Smooth muscle cell (in vitro differentiated cells): ENCODE measurements at regions not wholly inside any gene's neighbourhood (a gene's known extent, or its start where the extent isn't known, plus 50 kb on each side); places are given as distances from the start of the nearest gene placed in this dataset.

Source experiments
- DNase-seq: peaks from one replicate; lab custom pipeline; 2025; ENCODE audit not compliant: unreplicated experiment; lab: John Stamatoyannopoulos, UW
- H2AFZ ChIP-seq: fragments of 200-600 bp; sonication (generic); 2 replicates; pipeline ENCODE4 v1.6.0; 2016; ENCODE audit warnings: antibody characterized with exemption, low read depth, mild to moderate bottlenecking
- H3F3A ChIP-seq: fragments of 200-600 bp; sonication (generic); 2 replicates; pipeline ENCODE4 v1.6.0; 2017; ENCODE audit warnings: antibody characterized with exemption, low read depth
- H3K27ac ChIP-seq: fragments of 200-600 bp; sonication (generic); 2 replicates; pipeline ENCODE4 v1.5.1; 2016; ENCODE audit warnings: low read depth, mild to moderate bottlenecking
- H3K27me3 ChIP-seq: fragments of 200-600 bp; sonication (generic); 2 replicates; pipeline ENCODE4 v1.6.1; 2016; ENCODE audit warnings: low read depth, mild to moderate bottlenecking
- H3K36me3 ChIP-seq: fragments of 200-600 bp; sonication (generic); 2 replicates; pipeline ENCODE4 v1.5.1; 2016; ENCODE audit warnings: low read depth
- H3K4me1 ChIP-seq: fragments of 200-600 bp; sonication (generic); 2 replicates; pipeline ENCODE4 v1.5.1; 2016; ENCODE audit warnings: low read depth
- H3K4me2 ChIP-seq: fragments of 200-600 bp; sonication (generic); 2 replicates; pipeline ENCODE4 v1.6.0; 2016; ENCODE audit warnings: mild to moderate bottlenecking
- H3K4me3 ChIP-seq: fragments of 200-600 bp; sonication (generic); 2 replicates; pipeline ENCODE4 v1.5.1; 2016; ENCODE audit warnings: mild to moderate bottlenecking
- H3K79me2 ChIP-seq: fragments of 200-600 bp; sonication (generic); 2 replicates; pipeline ENCODE4 v1.6.0; 2016; ENCODE audit warnings: low read depth, mild to moderate bottlenecking
- H3K9ac ChIP-seq: fragments of 200-600 bp; sonication (generic); 2 replicates; pipeline ENCODE4 v1.6.0; 2016; ENCODE audit warnings: low read depth
- H3K9me3 ChIP-seq: fragments of 200-600 bp; sonication (generic); replicated peaks from 2 replicates; pipeline ENCODE4 v1.5.1; 2016; ENCODE audit warnings: low read depth
- H4K20me1 ChIP-seq: fragments of 200-600 bp; sonication (generic); 2 replicates; pipeline ENCODE4 v1.6.0; 2016; ENCODE audit warnings: low read depth
- CTCF ChIP-seq: fragments of 200-600 bp; sonication (generic); IDR thresholded peaks from 2 replicates; pipeline ENCODE4 v1.5.1; 2017; ENCODE audit warnings: borderline replicate concordance, mild to moderate bottlenecking, antibody characterized with exemption; ENCODE audit not compliant: insufficient read depth, poor library complexity, severe bottlenecking
- WGBS: methylation state at CpG from one replicate; pipeline ENCODE4 v1.1.7; 2016; ENCODE audit warnings: low lambda C conversion rate; 5-methylcytosine and 5-hydroxymethylcytosine counted together

GRCh38 chr2:236820763-236821344 lies 251.2 kb downstream of the ACKR3 start:
- no peaks in the 10 kb centered on the region for H3K9me3 ChIP-seq
- H3K9ac ChIP-seq: no peak overlapping the region
- 94% methylated on average over 10 of the region's 10 CpGs for WGBS
- no peak overlapping the region for H3K4me2 ChIP-seq
- no peak overlapping the region for H2AFZ ChIP-seq
- H3K36me3 ChIP-seq: no peaks in the 10 kb centered on the region
- no peaks in the 10 kb centered on the region for H4K20me1 ChIP-seq
- H3K27me3 ChIP-seq: no peaks in the 10 kb centered on the region
- DNase-seq: no peak
- no peak for TF ChIP-seq CTCF
- H3K4me3 ChIP-seq: no peak overlapping the region
- H3K79me2 ChIP-seq: no peaks in the 10 kb centered on the region
- no peak overlapping the region for H3K27ac ChIP-seq
- no peaks in the 10 kb centered on the region for H3F3A ChIP-seq
- peaks cover 17% of the 10 kb centered on the region for H3K4me1 ChIP-seq

GRCh38 chr2:236823041-236823629 lies 253.5 kb downstream of the ACKR3 start:
- no peak overlapping the region for H3K9ac ChIP-seq
- no peak overlapping the region for H3K4me3 ChIP-seq
- H2AFZ ChIP-seq: no peak overlapping the region
- H3K27ac ChIP-seq: no peak overlapping the region
- no peaks in the 10 kb centered on the region for H3K27me3 ChIP-seq
- no peak for TF ChIP-seq CTCF
- no peaks in the 10 kb centered on the region for H4K20me1 ChIP-seq
- peaks cover 17% of the 10 kb centered on the region for H3K4me1 ChIP-seq
- no peaks in the 10 kb centered on the region for H3K9me3 ChIP-seq
- DNase-seq: no peak
- H3F3A ChIP-seq: no peaks in the 10 kb centered on the region
- WGBS: 94% methylated on average over 16 of the region's 16 CpGs
- H3K79me2 ChIP-seq: no peaks in the 10 kb centered on the region
- no peak overlapping the region for H3K4me2 ChIP-seq
- no peaks in the 10 kb centered on the region for H3K36me3 ChIP-seq

GRCh38 chr2:236823963-236824362 lies 254.3 kb downstream of the ACKR3 start:
- Histone ChIP-seq H3K27ac (no peak overlapping the region), H3K9ac (no peak overlapping the region), H3K9me3 (no peaks in the 10 kb centered on the region), H3K4me3 (no peak overlapping the region), H3K36me3 (no peaks in the 10 kb centered on the region), H2AFZ (no peak overlapping the region), H3K4me1 (peaks cover 17% of the 10 kb centered on the region), H3K79me2 (no peaks in the 10 kb centered on the region), H3K27me3 (no peaks in the 10 kb centered on the region), H3K4me2 (no peak overlapping the region), H3F3A (no peaks in the 10 kb centered on the region), H4K20me1 (no peaks in the 10 kb centered on the region)
- 86% methylated on average over 4 of the region's 4 CpGs for WGBS
- no peak for TF ChIP-seq CTCF
- DNase-seq: no peak

- Histone ChIP-seq H3K36me3 (no peaks in the 10 kb centered on the region), H3K27me3 (no peaks in the 10 kb centered on the region), H3F3A (no peaks in the 10 kb centered on the region), H3K9me3 (no peaks in the 10 kb centered on the region), H4K20me1 (no peaks in the 10 kb centered on the region), H3K79me2 (no peaks in the 10 kb centered on the region), H3K27ac (no peak overlapping the region), H2AFZ (no peak overlapping the region), H3K4me2 (no peak overlapping the region), H3K4me3 (no peak overlapping the region), H3K9ac (no peak overlapping the region), H3K4me1 (peaks cover 17% of the 10 kb centered on the region)
- WGBS: 86% methylated on average over 3 of the region's 3 CpGs
- DNase-seq: no peak
- TF ChIP-seq CTCF: no peak
Observed at GRCh38 chr2:236824836-236825235, 255.2 kb downstream of the ACKR3 start.
